DND-41 (cell line): ENCODE measurements at regions not wholly inside any gene's neighbourhood (a gene's known extent, or its start where the extent isn't known, plus 50 kb on each side); places are given as distances from the start of the nearest gene placed in this dataset.

Source experiments
- EZH2 ChIP-seq: IDR thresholded peaks from 3 replicates; pipeline ENCODE4 v1.6.1; 2012; ENCODE audit warnings: borderline replicate concordance, low read depth, mild to moderate bottlenecking, moderate library complexity, low read length, inconsistent platforms; ENCODE audit not compliant: severe bottlenecking
- TF ChIP-seq, protein P1 (sequence below): IDR thresholded peaks from 2 replicates; pipeline ENCODE4 v1.5.1; 2012; ENCODE audit warnings: borderline replicate concordance, low read length, moderate library complexity, mild to moderate bottlenecking; ENCODE audit not compliant: poor library complexity, severe bottlenecking; ENCODE audit errors: extremely low read depth

- TF ChIP-seq, protein P1, sequence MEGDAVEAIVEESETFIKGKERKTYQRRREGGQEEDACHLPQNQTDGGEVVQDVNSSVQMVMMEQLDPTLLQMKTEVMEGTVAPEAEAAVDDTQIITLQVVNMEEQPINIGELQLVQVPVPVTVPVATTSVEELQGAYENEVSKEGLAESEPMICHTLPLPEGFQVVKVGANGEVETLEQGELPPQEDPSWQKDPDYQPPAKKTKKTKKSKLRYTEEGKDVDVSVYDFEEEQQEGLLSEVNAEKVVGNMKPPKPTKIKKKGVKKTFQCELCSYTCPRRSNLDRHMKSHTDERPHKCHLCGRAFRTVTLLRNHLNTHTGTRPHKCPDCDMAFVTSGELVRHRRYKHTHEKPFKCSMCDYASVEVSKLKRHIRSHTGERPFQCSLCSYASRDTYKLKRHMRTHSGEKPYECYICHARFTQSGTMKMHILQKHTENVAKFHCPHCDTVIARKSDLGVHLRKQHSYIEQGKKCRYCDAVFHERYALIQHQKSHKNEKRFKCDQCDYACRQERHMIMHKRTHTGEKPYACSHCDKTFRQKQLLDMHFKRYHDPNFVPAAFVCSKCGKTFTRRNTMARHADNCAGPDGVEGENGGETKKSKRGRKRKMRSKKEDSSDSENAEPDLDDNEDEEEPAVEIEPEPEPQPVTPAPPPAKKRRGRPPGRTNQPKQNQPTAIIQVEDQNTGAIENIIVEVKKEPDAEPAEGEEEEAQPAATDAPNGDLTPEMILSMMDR = no peak
- no peak for TF ChIP-seq EZH2
These were observed 752.8 kb downstream of the IRX1 start for GRCh38 chr5:4348423-4348822.
